Eye (tissue), 1 donor: ENCODE measurements at regions not wholly inside any gene's neighbourhood (a gene's known extent, or its start where the extent isn't known, plus 50 kb on each side); places are given as distances from the start of the nearest gene placed in this dataset.

Experiments used
- DNase-seq: peaks from one replicate; pipeline ENCODE4 v3.0.0-alpha.2; 2015

DNA sequence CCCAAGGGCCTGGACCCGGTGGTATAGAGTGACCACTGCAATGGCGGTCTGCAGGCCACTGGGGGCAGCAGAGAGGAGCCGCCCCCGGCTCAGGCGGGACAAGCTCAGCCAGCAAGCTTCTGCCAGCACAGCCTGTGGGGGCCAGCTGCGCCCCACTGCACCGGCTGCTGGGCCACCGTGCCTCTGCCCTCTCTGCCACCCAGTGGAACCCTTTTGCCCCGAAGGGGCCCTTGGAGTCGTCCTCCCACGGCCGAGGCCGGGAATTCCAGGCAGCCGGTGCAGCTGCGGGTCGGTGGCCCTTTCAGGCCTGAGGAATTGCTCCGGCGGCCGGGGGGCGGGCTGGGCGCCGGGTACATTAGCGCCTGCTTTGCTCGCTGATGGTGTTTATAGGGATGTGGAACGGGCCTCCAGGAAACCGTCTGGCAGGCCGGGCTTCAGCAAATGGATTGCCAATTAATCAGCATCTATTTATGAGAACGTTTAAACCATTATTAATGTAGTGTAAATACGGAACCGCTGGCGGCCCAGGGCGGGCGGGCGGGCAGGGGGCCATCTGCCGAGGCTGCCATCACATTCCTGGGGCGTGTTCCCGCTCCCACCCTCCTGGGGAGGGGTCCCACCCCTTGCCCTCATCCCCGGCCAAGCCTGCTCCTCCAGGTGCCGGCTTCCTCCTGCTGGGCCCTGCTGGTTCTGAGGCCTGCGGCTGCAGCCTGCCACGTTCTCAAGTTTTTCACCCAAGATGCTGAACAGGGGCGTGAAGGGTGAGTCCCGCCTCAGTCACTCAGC lies 127.4 kb downstream of the BARX1 start:
- DNase-seq, result peak; percentile 89

DNA sequence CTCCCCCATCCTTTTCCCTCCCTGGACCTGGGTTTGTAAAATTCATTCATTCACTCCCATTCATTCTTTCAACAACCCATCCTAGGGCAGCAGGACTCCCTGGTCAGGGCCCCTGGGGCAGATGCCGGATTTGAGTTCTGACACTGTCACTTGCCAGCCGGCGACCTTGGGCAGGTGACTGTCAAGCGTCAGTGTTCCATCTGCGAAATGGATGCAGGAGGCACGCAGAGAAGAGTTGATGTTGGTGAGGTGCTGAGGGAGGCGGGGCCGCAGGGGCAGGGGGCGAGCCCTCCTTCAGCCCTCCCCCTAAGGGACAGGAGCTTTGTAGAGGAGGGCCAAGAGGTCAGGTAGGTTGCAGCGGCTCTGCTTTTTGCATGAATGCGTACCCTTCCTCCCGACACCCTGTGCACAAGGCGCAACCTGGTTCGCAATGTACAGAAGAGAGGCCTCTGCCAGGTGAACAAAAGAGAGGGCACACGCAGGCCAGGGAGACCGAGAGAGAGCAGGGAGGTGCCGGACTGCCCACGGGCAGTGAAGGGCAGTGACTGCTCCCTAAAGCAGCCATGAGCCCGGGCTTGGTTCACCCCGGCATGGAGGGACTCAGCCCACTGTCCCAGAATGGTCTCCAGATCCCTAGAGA lies 128.1 kb downstream of the BARX1 start:
- no peak for DNase-seq

DNA sequence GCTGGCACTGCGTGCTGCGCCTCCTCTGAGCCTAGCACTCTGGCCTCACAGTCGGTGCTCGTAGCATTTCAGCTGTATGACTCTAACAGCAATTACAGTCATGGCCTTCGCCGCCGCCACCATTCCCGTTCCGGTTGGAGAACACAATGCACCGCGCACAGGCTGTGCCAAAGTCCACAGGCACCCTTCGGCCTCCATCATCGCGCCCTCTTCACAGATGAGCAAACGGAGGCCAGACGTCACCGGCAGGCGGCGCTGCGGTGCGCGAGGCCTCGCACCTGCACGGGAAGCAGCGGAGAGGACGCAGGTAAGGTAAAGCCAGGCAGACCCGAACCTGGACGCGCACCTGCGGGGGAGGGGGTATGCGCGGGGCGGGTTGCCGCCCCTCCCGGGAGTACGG lies 128.9 kb downstream of the BARX1 start:
- no peak for DNase-seq

DNA sequence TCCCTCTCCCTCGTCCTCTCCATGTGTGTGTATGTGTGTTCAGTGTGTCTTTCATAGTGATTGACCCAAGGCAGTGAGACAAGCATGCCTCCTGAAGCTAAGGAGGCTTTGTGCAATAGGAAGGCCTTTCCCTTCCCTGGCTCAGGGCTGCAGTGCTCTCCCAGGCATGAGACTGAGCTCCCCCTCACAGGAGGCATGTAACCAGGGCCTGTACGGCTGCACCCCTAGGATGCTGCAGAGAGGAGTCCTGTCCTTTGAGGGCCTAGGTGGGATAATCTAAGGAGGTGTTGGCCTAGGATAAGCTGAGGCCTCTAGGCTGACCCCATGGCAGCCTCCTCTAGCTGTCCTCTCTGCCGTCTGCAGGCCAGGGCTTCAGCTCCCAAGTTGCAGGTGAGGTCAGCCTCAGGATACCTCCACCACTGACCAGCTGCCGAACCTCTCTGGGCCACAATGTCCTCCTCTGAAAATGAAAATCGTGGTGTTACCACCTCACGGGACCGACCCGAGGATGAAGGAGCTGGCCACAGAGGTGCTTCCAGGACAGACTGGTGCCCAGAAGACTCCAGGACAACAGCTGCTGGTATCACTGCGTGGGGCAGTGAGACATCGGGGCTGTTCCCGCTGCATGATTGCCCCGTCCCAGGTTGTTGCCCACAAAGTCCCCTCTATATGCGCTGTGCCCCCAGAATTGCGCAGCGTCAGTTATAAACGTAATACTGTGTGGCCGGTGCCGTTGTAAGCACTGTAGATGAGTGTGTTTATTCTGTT lies 129.6 kb downstream of the BARX1 start:
- no peak for DNase-seq

DNA sequence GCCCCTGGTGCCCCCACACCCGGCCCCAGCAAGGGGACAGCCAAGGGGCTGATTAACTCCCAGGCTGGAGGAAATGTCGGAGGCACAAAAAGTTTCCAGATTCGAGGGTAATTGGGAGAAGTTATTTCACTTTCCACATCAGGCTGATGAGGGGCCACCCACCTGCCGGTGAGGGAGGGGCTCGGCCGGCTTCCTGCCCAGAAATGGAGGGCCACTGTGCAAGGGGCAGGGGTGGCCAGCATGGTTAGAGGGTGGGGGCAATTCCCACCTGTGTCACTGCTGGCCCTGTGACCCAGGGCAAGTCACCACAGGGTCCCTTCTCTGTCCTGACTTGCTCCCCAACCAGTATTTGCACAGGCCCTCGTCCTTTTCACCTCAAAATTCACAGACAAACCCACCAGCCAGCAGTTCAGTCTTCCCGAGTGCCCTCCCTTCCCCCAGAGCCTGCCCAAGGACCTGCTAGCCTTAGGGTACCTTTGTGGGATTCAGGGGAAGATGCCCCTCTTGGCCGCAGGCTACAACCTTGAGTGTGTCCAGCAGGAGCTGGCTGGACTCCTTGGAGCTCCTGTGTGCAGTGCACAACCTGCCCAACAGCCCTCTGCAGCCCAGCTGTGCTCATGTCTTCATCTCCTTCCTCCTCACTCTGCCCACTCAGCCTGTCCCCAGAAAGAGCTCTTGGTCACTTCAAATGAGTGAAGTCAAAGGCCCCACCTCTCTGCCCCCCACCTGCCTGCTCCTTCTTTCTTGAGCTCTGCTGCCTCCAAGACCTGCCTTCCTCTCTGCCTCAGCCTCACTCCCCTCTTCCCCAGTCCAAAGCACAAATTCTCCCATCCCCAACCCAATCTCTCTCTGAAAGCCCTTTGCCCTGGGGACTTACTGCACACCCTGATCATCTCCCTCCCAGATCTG lies 130.5 kb downstream of the BARX1 start:
- no peak for DNase-seq

GRCh38 chr9:93823245-93824072 lies 131.7 kb downstream of the BARX1 start:
- no peak for DNase-seq

DNA sequence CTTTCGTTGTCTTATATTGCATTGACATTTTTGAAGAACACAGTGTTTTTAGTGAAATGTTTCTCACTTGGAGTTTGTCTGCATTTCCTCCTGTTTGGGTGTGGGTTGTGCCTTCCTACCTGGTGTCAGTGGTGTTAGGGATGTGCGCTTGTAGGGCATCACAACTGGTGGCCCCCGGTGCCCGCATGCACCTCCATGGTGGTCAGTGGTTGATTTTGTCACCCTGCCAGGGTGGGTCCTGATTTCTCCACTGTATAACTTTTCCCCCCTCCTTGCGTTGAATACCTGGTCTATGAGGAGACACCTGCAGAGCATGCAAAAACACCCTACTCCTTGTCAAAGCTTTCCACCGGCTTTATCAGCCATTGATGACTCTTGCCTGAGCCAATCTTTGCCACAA lies 132.9 kb downstream of the BARX1 start:
- DNase-seq, result no peak

- DNase-seq, result no peak
Measured at GRCh38 chr9:93821307-93821703, 133.8 kb downstream of the BARX1 start.

DNA sequence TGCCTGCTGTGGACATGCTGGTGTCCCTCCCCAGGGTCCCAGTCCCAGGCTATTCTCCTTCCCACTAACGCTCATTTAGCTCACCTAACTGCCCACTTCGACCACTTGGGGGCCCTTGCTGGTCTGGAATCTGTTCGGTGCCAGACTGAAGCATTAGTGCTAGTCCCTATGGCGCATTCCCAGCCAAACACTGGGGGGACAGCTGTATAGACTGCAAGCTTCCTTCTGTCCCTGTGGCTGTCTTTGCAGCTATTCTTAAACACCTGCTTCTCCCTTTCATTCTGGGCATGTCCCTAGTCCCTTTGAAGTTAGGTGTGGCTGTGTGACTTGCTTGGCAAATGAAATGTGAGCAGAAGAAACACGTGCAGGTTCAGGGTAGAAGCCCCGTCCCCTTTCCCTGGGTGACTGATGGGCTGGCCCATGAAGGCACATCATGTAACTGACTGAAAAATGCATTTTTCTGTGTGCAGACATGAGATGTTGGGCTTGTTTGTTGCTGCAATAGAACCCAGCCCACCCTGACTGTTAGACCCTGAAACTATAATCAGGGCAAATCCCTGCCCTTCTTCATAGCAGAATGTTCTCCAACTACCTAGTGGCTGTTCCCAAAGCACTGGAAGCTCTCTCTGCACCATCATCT lies 134.4 kb downstream of the BARX1 start:
- peak; percentile 15 for DNase-seq

DNA sequence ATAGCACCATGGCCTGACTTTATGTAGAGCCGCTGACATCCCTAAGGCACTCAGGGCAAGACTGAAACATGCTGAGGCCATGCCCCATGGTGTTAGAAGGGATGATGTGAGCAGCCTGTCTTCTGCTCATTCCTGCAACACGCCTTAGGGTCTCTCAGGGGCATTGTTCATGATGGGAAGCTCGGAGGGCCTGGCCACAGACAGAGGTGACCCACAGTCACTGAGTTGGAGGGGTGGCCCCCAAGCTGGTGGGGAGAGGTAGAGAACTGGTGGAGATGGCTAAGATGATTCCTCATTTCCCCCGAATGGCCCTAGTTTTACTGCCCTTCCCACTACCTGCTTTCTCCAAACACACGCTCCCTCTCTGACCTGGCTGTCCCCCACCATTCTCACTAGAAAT lies 135.2 kb downstream of the BARX1 start:
- no peak for DNase-seq

DNA sequence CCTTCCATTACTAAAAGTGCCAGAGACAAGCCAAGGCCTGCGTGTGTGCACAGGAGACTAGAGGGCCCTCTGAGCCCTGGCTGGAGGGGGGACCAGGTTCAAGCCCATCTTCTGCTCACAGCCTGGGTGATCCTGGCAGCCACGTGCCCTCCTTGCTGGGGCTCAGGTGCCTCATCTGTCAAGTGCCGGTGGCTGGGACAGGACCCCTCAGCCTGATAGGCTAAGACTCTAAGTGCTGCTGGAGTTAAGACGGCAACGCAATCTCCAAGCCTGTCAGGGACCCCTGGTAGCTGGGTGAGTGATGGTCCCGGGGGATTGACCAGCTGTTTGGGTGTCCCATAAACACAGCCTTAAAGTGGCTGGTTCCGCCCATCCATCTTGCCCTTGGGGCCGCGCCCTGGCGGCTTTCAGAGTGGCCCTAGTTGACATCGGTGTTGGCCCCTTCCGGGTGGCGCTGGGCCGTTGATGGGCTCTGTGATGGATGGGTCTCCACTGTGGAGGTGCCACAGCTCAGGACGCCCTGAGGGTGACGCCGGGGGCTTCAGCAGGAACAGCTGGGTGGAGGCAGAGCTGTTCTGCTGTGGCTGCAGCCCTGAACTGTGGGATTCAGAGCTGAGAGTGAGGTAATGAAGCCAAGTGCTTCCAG lies 136.2 kb downstream of the BARX1 start:
- DNase-seq, result peak; percentile 19

- DNase-seq, result no peak
Measured at GRCh38 chr9:93818237-93818636, 136.9 kb downstream of the BARX1 start.

DNA sequence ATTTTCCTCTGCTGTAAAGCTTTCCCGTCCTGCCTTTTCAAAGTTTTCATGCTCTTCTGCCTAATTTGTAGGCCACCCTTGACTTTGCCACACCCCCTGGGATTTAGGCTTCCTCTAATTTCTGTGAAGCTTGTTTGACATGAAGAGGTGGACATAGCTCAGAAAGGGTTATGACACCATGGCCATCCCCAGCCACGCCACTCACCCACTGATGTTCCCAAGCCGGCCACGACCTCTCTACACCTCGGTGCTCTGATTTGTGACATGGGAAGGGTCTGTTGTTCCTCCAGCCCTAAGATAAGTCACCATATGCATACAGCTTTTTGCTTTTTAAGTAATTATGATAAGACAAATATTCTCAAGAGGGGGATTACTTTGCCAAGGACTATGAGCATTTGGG lies 139.5 kb downstream of the BARX1 start:
- DNase-seq, result peak; percentile 6

DNA sequence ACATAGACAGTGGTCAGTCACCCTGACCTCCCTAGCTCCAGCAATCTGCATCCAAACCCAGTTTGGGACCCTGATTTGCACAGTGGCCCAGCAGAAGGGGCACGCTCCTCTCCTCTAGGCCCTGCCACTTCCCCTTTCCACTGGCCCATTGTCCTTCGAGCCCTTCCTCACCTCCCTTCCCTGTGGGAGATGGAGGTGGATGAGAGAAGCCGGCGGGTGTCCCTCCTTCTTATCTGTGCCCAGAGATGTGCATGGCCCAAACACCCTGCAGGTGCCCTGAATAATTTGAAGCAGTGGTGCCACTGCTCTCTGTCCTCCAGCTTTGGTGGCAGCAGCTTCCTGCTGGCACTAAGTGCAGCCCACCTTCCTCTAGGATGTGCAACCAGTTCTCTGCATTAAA lies 140.0 kb downstream of the BARX1 start:
- no peak for DNase-seq

DNA sequence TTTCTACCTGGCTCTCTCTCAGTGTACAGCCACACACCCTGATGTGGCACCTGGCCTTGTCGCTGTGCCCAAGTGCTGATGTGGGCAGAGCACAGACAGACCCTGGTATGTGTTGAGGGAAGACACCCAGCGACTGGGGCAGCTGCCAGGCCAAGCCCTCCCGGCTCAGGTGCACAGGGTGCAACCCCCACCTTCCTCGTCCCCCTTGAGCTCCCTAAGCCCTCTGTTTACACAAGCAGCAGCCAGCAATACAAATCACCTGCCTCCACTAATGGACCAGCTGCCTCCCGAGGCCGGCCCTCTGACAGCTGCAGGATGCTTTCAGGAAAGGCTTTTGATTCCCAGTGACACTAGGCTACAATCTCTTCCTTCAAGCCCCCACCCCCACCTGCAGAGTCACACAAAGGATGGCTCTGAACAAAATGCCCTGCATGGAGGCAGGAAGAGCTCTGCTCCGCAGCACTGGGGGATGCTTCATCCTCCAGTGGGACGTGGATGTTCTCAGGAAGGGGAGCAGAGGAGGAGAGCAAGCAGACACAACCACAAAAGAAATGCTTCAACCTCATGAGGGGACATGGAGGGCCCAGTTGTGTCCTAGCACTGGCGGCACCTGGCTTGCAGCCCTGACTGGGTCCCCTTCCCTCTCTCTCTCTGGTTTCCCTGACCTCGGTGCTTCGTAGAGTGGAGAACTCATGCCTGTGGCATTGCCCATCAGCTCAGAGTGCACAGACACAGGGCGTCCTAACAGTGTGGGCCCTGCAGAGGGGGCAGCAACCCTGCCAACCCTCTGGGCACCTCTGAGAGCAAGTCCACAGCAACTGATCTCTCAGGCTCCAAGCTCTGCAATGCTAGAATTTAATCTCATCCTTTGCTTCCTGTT lies 140.8 kb downstream of the BARX1 start:
- peak; percentile 80 for DNase-seq

DNA sequence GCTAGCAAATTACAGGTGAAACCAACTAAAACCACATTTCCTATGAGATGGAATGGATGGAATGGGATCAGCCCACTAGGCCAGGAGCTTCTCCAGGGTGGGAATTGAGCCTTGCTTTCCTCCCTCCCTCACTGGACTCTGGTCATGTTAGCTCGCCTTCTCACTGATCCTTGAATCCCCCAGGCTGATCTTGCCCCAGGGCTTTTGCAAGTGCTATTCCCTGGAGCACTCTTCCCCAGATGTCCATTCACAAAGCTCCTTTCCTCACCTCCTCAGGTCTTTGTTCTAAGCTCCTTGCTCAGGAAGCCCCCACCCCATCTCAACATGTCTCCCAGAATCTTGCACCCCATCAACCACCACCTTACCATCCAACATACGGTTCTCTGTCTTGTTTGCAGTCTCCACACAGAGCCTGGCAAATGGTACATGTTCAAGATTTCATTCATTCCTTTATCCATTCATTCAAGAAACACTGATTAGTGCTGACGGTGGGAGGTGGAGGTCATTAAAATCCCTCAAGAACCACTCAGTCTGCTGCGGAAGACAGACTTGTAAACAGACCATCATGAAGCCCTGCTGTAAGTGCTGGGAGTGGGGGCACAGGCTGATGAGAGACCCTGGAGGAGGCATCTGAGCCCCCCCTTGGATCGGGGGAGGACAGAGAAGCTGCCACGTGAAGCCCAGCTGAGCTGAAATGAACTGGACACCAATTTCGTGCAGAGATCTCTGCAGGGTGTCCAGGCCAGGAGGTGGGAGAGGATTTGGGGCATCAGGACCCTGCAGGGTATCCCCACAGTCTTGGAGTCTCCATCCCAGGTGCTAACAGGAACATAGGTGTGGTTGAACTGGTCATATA lies 141.7 kb downstream of the BARX1 start:
- peak; percentile 77 for DNase-seq

DNA sequence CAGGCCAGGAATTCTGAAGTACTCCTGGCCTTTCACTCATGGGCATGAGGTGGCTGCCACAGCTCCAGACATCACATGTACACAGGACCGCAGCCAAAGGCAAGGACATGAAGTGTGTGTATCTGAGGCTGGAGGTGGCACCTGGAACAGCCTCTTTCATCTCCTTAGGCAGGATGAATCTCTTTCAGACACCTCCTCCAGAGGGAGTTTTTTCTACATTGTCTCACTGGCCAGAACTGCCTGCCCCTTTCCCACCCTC lies 142.8 kb downstream of the BARX1 start:
- no peak for DNase-seq

DNA sequence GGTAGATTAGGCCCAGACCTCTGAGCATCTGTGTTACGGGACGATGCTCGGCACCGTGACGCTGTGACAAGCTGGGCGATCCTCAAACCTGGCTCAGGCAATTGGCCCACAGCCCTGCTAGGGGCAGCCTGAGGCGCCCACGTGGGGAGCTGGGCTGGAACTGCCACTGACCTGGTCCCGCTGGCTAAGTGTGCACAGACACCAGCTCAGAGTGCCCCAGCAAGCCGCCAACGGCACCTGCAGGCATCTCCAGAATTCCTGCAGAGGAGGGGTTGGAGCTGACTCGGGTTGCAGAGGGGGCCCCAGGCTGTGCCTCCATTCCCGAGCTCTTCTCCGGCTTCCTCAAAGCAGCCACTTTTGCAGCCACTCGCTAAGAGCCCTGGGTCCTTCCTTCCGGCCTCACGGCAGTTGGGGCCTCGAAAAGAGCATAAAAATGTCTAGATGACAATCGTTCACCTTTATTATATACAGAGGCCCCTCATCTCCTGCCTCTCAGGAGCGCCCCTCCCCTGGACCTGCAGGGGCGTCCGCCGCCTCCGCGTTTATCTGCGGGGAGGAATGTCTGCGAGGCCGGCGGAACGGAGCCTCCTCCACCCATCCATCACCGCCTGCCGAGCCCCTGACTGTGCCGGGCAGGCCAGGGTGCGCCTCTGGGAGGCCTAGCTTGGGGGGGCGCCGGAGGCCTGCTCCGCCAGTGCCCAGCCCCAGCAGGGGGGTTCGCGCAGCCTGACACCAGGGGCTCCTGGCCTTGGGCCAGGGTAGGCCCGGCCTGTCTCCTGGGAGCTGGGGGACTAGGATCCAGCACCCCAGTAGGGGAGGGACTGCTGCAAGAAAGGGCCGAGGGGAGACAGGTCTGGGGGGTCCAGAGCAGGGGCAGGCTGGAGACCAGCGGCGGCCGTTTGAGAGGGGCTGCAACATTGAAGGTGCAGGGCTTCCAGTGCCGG lies 144.9 kb downstream of the BARX1 start:
- DNase-seq, result peak; percentile 6
